ENCODE measurements at regions not wholly inside any gene's neighbourhood (a gene's known extent, or its start where the extent isn't known, plus 50 kb on each side); places are given as distances from the start of the nearest gene placed in this dataset.

GRCh38 chr3:1551741-1552140 is 458.9 kb downstream of the CNTN6 start:
- TF ChIP-seq CSDC2 (CRISPR knock-in tag; IDR thresholded peaks at IDR 0.05) (no peak), ARNTL (CRISPR knock-in tag; IDR thresholded peaks at IDR 0.05; ENCODE audit: borderline replicate concordance, low read depth) (no peak), RARB (CRISPR knock-in tag; IDR thresholded peaks at IDR 0.05) (no peak), ZFP3 (CRISPR knock-in tag; IDR thresholded peaks at IDR 0.05) (no peak), BACH2 (CRISPR knock-in tag; IDR thresholded peaks at IDR 0.05; ENCODE audit: borderline replicate concordance) (no peak)

All from SK-N-SH treated with all-trans-retinoic acid at 6 μM for 48 hours (cell line).